ENCODE measurements at regions not wholly inside any gene's neighbourhood (a gene's known extent, or its start where the extent isn't known, plus 50 kb on each side); places are given as distances from the start of the nearest gene placed in this dataset.
A peak's percentile ranks its signal among the peaks of the same experiment; 100 is the strongest.

DNA sequence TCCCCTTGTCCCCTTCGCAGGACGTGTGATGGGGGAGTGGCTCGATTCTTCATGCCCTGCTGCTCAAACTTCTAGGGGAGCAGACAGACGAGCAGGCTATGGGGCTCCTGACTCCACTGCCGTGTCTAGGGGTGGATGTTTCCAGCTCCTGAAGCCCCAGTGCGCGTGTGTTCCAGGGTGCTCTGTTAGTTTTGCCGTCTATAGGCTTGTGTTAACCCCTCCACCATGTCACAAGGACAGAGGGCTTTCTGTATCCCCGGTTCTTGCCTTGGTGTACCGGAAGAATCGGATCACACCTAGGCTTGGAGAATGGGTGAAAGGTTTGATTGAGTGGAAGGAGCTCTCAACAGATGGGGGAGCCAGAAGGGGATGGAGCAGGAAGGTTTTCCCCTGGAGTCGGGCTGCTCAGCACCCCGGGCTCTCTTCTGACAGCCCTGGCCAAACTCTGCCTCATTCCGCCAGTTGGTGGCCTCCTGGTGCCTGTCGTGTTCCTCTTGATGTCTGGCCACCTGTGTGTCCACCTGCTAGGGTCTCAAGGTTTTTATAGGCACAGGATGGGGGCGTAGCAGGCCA, 810.7 kb downstream of the BRD1 start:
- H3K4me3 Mint-ChIP-seq, result no peak overlapping the region
- no peaks in the 10 kb centered on the region for H3K9me3 Mint-ChIP-seq
- no peaks in the 10 kb centered on the region for H3K36me3 Mint-ChIP-seq (ENCODE audit: low read depth)
- ATAC-seq (no peak), DNase-seq (ENCODE audit: low spot score) (peak; percentile 0)
- Histone ChIP-seq H3K27me3 (ENCODE audit: insufficient read depth) (no peaks in the 10 kb centered on the region), H2AFZ (no peak overlapping the region), H3K79me2 (replicated peaks; ENCODE audit: insufficient read depth) (no peaks in the 10 kb centered on the region), H3K4me1 (ENCODE audit: insufficient read depth) (no peaks in the 10 kb centered on the region), H3K27ac (ENCODE audit: low read depth) (no peak overlapping the region), H3K36me3 (ENCODE audit: insufficient read depth) (peaks cover 4% of the 10 kb centered on the region; the same call in 1 of the 2 replicates), H3K9me2 (ENCODE audit: insufficient read depth) (no peaks in the 10 kb centered on the region), H3K4me2 (no peak overlapping the region), H3F3A (replicated peaks; ENCODE audit: low read depth) (no peaks in the 10 kb centered on the region), H3K4me3 (no peak overlapping the region), H4K20me1 (replicated peaks; ENCODE audit: insufficient read depth) (no peaks in the 10 kb centered on the region)
- no peak overlapping the region for H3K27ac Mint-ChIP-seq
- peaks cover 7% of the 10 kb centered on the region for H3K27me3 Mint-ChIP-seq (ENCODE audit: insufficient read depth, low read depth, poor library complexity)
- H3K4me1 Mint-ChIP-seq, result 0 out of 3 replicates have a peak, but pooled peaks cover 4% of the 10 kb centered on the region
- TF ChIP-seq POLR2AphosphoS5 (IDR thresholded peaks at IDR 0.05; ENCODE audit: low read depth), result no peak
- TF ChIP-seq STAT1 (IDR thresholded peaks at IDR 0.05; ENCODE audit: unreplicated experiment), result no peak
- no peak for TF ChIP-seq CREB1 (CRISPR knock-in tag; IDR thresholded peaks at IDR 0.05; ENCODE audit: low read depth)
- no peak for TF ChIP-seq EZH2phosphoT487 (IDR thresholded peaks at IDR 0.05; ENCODE audit: unreplicated experiment)
- TF ChIP-seq, protein P1, sequence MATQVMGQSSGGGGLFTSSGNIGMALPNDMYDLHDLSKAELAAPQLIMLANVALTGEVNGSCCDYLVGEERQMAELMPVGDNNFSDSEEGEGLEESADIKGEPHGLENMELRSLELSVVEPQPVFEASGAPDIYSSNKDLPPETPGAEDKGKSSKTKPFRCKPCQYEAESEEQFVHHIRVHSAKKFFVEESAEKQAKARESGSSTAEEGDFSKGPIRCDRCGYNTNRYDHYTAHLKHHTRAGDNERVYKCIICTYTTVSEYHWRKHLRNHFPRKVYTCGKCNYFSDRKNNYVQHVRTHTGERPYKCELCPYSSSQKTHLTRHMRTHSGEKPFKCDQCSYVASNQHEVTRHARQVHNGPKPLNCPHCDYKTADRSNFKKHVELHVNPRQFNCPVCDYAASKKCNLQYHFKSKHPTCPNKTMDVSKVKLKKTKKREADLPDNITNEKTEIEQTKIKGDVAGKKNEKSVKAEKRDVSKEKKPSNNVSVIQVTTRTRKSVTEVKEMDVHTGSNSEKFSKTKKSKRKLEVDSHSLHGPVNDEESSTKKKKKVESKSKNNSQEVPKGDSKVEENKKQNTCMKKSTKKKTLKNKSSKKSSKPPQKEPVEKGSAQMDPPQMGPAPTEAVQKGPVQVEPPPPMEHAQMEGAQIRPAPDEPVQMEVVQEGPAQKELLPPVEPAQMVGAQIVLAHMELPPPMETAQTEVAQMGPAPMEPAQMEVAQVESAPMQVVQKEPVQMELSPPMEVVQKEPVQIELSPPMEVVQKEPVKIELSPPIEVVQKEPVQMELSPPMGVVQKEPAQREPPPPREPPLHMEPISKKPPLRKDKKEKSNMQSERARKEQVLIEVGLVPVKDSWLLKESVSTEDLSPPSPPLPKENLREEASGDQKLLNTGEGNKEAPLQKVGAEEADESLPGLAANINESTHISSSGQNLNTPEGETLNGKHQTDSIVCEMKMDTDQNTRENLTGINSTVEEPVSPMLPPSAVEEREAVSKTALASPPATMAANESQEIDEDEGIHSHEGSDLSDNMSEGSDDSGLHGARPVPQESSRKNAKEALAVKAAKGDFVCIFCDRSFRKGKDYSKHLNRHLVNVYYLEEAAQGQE (IDR thresholded peaks at IDR 0.05; ENCODE audit: unreplicated experiment), result no peak
- TF ChIP-seq ZNF114 (CRISPR knock-in tag; IDR thresholded peaks at IDR 0.05), result no peak

DNA sequence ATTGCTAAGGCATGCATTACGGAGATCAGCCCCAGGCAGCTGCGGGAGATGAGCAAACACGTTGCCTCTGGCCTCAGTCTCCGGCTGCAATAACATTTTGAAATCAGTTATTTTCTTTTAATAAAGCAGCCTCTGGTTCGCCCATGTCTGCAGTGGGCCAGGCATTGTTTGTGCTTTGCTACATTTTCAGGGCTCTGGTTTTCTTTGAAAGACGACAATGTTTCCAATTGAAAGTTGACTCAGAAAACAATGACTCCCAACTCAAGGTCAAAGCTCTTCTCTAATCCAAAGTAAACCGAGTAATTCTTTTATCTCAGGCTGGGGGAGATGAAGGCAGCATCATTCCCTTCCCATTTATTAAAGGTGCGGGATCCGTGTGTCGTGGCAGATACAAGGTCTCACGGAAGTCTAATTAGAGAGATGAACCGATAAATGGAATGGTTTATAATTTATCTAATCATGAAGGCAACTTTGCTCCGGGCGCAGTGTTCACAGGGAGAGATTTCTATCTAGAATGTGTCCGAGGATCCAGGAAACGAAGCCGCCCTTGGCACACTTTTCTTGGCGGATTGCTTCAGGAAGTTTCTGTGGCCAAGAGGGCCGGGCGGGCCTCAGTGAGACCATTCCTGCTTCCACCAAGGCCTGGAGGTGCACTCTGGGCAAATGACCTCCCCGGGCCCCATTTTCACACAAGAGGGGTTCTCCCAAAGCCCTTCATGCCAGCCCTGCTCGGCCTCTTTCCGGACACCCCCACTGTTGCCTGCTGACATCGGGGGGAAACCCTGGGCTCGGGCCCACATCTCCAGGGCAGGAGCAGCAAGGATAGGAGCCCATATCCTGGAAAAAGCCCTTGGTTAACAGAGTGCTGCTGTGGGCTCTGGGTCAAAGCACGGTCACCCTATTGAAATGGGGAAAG, 811.4 kb downstream of the BRD1 start:
- H3K36me3 Mint-ChIP-seq (ENCODE audit: low read depth), result no peaks in the 10 kb centered on the region
- no peak for TF ChIP-seq EZH2 (IDR thresholded peaks at IDR 0.05; ENCODE audit: low read depth, unreplicated experiment)
- no peak for TF ChIP-seq ZNF114 (CRISPR knock-in tag; IDR thresholded peaks at IDR 0.05)
- no peak for TF ChIP-seq POLR2AphosphoS5 (IDR thresholded peaks at IDR 0.05; ENCODE audit: low read depth)
- TF ChIP-seq, protein P2, sequence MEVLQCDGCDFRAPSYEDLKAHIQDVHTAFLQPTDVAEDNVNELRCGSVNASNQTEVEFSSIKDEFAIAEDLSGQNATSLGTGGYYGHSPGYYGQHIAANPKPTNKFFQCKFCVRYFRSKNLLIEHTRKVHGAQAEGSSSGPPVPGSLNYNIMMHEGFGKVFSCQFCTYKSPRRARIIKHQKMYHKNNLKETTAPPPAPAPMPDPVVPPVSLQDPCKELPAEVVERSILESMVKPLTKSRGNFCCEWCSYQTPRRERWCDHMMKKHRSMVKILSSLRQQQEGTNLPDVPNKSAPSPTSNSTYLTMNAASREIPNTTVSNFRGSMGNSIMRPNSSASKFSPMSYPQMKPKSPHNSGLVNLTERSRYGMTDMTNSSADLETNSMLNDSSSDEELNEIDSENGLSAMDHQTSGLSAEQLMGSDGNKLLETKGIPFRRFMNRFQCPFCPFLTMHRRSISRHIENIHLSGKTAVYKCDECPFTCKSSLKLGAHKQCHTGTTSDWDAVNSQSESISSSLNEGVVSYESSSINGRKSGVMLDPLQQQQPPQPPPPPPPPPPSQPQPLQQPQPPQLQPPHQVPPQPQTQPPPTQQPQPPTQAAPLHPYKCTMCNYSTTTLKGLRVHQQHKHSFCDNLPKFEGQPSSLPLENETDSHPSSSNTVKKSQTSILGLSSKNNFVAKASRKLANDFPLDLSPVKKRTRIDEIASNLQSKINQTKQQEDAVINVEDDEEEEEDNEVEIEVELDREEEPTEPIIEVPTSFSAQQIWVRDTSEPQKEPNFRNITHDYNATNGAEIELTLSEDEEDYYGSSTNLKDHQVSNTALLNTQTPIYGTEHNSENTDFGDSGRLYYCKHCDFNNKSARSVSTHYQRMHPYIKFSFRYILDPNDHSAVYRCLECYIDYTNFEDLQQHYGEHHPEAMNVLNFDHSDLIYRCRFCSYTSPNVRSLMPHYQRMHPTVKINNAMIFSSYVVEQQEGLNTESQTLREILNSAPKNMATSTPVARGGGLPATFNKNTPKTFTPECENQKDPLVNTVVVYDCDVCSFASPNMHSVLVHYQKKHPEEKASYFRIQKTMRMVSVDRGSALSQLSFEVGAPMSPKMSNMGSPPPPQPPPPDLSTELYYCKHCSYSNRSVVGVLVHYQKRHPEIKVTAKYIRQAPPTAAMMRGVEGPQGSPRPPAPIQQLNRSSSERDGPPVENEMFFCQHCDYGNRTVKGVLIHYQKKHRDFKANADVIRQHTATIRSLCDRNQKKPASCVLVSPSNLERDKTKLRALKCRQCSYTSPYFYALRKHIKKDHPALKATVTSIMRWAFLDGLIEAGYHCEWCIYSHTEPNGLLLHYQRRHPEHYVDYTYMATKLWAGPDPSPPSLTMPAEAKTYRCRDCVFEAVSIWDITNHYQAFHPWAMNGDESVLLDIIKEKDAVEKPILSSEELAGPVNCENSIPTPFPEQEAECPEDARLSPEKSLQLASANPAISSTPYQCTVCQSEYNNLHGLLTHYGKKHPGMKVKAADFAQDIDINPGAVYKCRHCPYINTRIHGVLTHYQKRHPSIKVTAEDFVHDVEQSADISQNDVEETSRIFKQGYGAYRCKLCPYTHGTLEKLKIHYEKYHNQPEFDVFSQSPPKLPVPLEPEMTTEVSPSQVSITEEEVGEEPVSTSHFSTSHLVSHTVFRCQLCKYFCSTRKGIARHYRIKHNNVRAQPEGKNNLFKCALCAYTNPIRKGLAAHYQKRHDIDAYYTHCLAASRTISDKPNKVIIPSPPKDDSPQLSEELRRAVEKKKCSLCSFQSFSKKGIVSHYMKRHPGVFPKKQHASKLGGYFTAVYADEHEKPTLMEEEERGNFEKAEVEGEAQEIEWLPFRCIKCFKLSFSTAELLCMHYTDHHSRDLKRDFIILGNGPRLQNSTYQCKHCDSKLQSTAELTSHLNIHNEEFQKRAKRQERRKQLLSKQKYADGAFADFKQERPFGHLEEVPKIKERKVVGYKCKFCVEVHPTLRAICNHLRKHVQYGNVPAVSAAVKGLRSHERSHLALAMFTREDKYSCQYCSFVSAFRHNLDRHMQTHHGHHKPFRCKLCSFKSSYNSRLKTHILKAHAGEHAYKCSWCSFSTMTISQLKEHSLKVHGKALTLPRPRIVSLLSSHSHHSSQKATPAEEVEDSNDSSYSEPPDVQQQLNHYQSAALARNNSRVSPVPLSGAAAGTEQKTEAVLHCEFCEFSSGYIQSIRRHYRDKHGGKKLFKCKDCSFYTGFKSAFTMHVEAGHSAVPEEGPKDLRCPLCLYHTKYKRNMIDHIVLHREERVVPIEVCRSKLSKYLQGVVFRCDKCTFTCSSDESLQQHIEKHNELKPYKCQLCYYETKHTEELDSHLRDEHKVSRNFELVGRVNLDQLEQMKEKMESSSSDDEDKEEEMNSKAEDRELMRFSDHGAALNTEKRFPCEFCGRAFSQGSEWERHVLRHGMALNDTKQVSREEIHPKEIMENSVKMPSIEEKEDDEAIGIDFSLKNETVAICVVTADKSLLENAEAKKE (CRISPR knock-in tag; IDR thresholded peaks at IDR 0.05), result no peak

More for the DNA sequence above, 811.4 kb downstream of the BRD1 start:
- Histone ChIP-seq H3K9me2 (ENCODE audit: insufficient read depth) (no peaks in the 10 kb centered on the region), H3K79me2 (replicated peaks; ENCODE audit: insufficient read depth) (no peaks in the 10 kb centered on the region), H4K20me1 (replicated peaks; ENCODE audit: insufficient read depth) (no peaks in the 10 kb centered on the region), H3K27me3 (ENCODE audit: insufficient read depth) (no peaks in the 10 kb centered on the region), H3K27ac (ENCODE audit: low read depth) (no peak overlapping the region), H3F3A (replicated peaks; ENCODE audit: low read depth) (no peaks in the 10 kb centered on the region), H3K4me3 (no peak overlapping the region), H3K36me3 (ENCODE audit: insufficient read depth) (peaks cover 4% of the 10 kb centered on the region; the same call in 1 of the 2 replicates), H2AFZ (no peak overlapping the region), H3K4me2 (no peak overlapping the region), H3K4me1 (ENCODE audit: insufficient read depth) (no peaks in the 10 kb centered on the region)
- Mint-ChIP-seq H3K4me1 (0 out of 3 replicates have a peak, but pooled peaks cover 5% of the 10 kb centered on the region), H3K27ac (no peak overlapping the region), H3K4me3 (no peak overlapping the region), H3K9me3 (no peaks in the 10 kb centered on the region), H3K27me3 (ENCODE audit: insufficient read depth, low read depth, poor library complexity) (peaks cover 8% of the 10 kb centered on the region)
- ATAC-seq, result no peak
- DNase-seq (ENCODE audit: low spot score), result no peak

All from GM23338 (cell line).